Heart left ventricle (tissue), 13 donors: ENCODE measurements at regions not wholly inside any gene's neighbourhood (a gene's known extent, or its start where the extent isn't known, plus 50 kb on each side); places are given as distances from the start of the nearest gene placed in this dataset.

Source experiments
- CTCF ChIP-seq, 12 donors: fragments of 200-600 bp; sonication (generic) in 4 of 12; IDR thresholded peaks; one replicate each; pipeline versions ENCODE4 v1.5.0 to v1.8.0; 2018 to 2022; ENCODE audit warnings: antibody characterized with exemption in 12 of 12, mild to moderate bottlenecking in 5 of 12
- POLR2A ChIP-seq, 2 donors: fragments of 450-650 bp; IDR thresholded peaks; one replicate each; pipeline ENCODE4 v1.6.1; 2017; ENCODE audit warnings: antibody characterized with exemption in 2 of 2, mild to moderate bottlenecking in 2 of 2, moderate library complexity in 2 of 2
- donor health status: ischemic (EF 13 %, LVEDD 7.1; RV severe dilation, severe dysfunction).
- donor health status: DM: no; HTN: yes; CAD: no.
- donor health status: DM: no; HTN: no; CAD: no.
- donor health status: ischemic (EF 25% LVEDD 6.9; RV normal size, moderate dysfunction).
- donor health status: ischemic (EF 25% LVEDD 5.7; RV mildly dilated, moderate dysfunction).
- donor health status: ischemic (EF 35%, LVEDD 5.7; RV mildly dilated, moderate dysfunction).
- donor health status: nonischemic (EF 11% LVEDD 7.7; RV severe dilation, severe dysfunction).
- donor health status: DM: yes; HTN: yes; CAD: no.
- donor health status: PGD.
- donor health status: ischemic (EF 29% LVEDD 5.4; RV normal size, mild dysfunction).
- donor health status: nonischemic (EF 23%, LVEDD 6.1; RV moderate dilation, normal function).

GRCh38 chr15:95353512-95353911, 977.0 kb upstream of the NR2F2 start:
- TF ChIP-seq CTCF (IDR thresholded peaks at IDR 0.05) (no peak), POLR2A (IDR thresholded peaks at IDR 0.05) (no peak)
